SK-N-SH (cell line): ENCODE measurements at regions not wholly inside any gene's neighbourhood (a gene's known extent, or its start where the extent isn't known, plus 50 kb on each side); places are given as distances from the start of the nearest gene placed in this dataset.

Experiments used
- CHD2 ChIP-seq: fragments of 150-350 bp; IDR thresholded peaks from 2 replicates; pipeline ENCODE4 v1.6.1; 2018; ENCODE audit warnings: low read length; ENCODE audit not compliant: partially characterized antibody
- GABPA ChIP-seq: IDR thresholded peaks from 2 replicates; pipeline ENCODE4 v1.4.0; 2012; ENCODE audit warnings: low read depth, mild to moderate bottlenecking
- GATA2 ChIP-seq: sonication (generic); formaldehyde crosslinking; IDR thresholded peaks from 2 replicates; pipeline ENCODE4 v1.5.0; 2020; ENCODE audit warnings: mild to moderate bottlenecking, missing genetic modification reagents
- POLR2AphosphoS5 ChIP-seq: IDR thresholded peaks from 2 replicates; pipeline ENCODE4 v1.6.1; 2012; ENCODE audit warnings: low read depth, low read length
- RFX5 ChIP-seq: IDR thresholded peaks from 2 replicates; pipeline ENCODE4 v1.6.1; 2012; ENCODE audit warnings: mild to moderate bottlenecking, improper control_type of control experiment, low read length
- TF ChIP-seq, protein P1 (sequence below): fragments of 200-600 bp; sonication (generic); IDR thresholded peaks from 2 replicates; pipeline ENCODE4 v1.6.1; 2017; ENCODE audit warnings: antibody characterized with exemption, mild to moderate bottlenecking, moderate library complexity
- TF ChIP-seq, protein P2 (sequence below): IDR thresholded peaks from 2 replicates; pipeline ENCODE4 v1.4.0; 2012; ENCODE audit warnings: low read depth, borderline replicate concordance

DNA sequence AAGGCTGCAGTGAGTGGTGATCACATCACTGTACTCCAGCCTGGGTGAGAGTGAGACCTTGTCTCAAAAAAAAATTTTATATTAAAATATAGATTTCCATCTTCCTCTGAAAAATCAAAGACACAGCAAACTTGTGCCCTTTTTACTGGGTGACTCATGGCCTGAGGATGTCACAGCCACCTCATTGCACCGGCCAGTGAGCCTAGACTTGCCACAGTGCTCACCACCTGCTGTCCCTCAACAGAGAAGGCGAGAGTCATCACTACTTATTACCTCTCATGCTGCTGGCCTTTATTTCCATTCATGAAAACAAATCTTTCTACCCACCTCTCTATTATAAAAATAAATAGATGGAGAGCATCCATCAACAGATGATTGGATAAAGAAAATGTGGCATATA lies 295.8 kb downstream of the PREX1 start:
- no peak for TF ChIP-seq POLR2AphosphoS5
- TF ChIP-seq GATA2 (CRISPR knock-in tag) = no peak
- TF ChIP-seq CHD2 = no peak
- TF ChIP-seq GABPA = no peak
- TF ChIP-seq, protein P1, sequence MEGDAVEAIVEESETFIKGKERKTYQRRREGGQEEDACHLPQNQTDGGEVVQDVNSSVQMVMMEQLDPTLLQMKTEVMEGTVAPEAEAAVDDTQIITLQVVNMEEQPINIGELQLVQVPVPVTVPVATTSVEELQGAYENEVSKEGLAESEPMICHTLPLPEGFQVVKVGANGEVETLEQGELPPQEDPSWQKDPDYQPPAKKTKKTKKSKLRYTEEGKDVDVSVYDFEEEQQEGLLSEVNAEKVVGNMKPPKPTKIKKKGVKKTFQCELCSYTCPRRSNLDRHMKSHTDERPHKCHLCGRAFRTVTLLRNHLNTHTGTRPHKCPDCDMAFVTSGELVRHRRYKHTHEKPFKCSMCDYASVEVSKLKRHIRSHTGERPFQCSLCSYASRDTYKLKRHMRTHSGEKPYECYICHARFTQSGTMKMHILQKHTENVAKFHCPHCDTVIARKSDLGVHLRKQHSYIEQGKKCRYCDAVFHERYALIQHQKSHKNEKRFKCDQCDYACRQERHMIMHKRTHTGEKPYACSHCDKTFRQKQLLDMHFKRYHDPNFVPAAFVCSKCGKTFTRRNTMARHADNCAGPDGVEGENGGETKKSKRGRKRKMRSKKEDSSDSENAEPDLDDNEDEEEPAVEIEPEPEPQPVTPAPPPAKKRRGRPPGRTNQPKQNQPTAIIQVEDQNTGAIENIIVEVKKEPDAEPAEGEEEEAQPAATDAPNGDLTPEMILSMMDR = no peak
- no peak for TF ChIP-seq RFX5
- TF ChIP-seq, protein P2, sequence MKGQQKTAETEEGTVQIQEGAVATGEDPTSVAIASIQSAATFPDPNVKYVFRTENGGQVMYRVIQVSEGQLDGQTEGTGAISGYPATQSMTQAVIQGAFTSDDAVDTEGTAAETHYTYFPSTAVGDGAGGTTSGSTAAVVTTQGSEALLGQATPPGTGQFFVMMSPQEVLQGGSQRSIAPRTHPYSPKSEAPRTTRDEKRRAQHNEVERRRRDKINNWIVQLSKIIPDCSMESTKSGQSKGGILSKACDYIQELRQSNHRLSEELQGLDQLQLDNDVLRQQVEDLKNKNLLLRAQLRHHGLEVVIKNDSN = no peak
